Kasumi-1 (cell line): ENCODE measurements at regions not wholly inside any gene's neighbourhood (a gene's known extent, or its start where the extent isn't known, plus 50 kb on each side); places are given as distances from the start of the nearest gene placed in this dataset.

Experiments
- DNase-seq, 2 experiments: peaks; one replicate each; lab custom pipeline; 2025; lab: John Stamatoyannopoulos, UW

DNA sequence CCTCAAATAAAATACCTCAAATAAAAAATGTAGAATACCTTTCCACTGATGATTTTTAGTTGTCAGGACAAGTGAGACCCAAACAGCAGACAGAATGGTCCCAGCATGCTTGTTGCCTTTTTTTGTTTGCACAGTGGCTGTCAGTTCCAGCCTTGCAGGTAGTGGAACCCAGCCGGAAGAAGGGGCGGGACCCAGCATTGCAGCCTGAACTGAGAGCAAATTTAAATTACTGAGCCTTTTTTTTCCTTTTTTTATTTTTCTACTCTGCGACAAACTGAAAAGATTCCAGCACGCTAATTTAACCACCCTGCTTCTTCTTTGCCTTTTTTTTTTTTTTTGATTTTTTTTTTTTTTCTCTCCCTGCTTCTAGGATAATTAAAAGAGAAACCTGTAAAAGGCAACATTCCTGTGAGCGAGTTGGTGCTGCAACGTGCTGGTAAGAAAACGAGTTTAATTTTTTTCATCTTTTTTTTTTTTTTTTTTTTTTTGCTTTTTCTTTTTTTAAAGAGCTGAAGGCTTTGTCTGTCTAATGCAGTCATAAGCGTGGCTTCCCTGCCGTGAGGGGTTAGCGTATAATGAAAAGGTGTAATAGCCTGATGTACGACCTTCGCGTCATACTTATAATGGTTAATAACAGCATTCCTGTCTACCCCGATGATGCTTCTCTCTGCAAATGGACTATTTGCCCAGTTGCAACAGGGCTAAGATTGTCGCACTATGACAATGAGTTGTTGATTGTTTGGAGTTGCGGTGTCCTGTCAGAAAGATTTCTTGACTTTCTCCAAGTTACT is 555.3 kb upstream of the CELF2 start:
- DNase-seq: no peak

DNA sequence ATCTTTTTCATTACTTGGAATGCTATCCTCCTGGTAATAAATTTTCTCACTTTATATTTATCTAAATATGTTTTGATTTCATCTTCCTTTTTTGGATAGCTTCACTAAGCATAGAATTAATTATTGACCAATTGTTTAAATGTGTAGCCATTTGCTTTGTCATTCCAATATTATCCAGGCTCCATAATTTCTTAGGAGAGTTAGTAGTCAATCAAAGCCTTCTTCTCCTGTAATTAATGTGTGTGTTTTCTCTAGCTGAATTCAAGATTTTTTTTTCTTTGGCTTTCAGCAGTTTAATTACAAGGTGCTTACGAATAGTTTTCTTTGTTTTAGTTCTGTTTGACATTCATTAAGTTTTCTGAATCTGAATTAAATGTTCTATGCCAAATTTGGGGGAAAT is 545.9 kb upstream of the CELF2 start:
- no peak for DNase-seq

GRCh38 chr10:10475812-10476211 is 541.9 kb upstream of the CELF2 start:
- no peak for DNase-seq

GRCh38 chr10:10477844-10478243 is 539.8 kb upstream of the CELF2 start:
- DNase-seq: no peak

DNA sequence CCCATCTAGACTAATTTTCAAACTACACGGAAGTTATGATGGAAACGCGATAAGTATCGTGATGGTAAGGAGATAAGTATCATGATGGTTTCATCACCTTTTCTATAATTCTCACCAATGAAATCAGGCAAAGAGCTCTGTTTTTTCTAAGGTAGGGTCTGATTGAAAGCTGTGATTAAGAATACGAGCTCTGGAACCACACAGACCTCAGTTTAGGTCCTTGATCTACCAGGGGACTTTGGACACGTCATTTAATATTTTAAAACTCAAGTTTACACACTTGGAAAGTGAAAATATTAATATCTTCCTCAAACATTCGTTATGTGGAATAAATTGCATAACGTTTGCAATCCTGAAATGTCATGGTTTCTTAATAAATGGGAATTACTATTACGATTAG is 538.2 kb upstream of the CELF2 start:
- no peak for DNase-seq

GRCh38 chr10:10482613-10483012 is 535.1 kb upstream of the CELF2 start:
- no peak for DNase-seq

DNA sequence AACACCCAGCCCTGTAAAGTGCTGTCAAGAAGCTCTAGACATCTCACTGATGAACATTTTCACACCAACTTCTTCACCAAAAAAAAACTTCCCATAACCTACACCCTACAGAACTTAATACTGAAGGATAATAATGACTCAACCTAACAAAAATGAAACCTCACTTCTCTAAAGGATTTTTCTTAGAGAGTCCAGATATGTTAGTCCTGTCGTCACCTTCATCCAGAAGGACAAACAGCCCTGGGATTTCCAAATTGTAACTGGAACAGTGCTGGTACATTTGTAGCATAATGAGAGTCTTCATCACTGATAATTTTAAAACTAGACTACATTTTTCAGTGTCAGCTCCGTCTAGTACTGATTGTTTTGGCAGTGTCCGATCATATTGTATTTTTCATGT is 528.6 kb upstream of the CELF2 start:
- no peak for DNase-seq

DNA sequence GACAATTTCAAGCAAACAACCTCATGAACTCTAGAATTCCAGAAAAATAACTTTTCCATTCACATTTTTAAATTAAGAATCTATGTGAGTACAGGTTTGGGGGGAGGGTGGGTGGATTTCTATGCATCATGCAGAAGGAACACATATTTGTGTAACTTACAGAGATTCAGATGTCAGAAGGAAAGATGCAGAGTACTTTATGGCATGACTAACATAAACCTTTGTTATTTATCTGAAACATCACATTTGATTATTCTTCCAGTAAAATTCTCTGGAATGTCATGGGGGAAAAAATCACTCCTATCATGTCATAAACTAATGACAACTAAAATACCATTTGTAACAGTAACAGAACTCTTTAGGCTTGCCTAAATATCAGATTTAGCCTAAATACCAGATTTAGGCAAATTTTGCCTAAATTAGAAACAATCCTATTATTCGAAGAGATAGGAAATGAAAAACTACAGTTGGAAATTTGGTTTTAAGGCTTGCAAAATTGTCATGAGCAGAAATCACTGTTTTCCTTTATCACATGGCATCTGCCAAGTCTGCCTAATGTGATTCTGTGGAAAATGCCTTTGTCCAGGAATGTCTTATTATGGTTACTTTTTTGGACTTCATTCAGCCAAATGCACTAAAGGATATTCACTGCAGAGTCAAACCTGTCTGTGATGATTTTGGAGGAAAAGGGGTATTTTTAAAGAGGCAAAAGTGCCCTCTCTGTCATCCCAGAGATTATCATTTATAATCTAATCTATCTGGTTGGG is 527.7 kb upstream of the CELF2 start:
- DNase-seq: no peak

- DNase-seq: no peak
Observed at GRCh38 chr10:10490581-10490980, 527.1 kb upstream of the CELF2 start.

GRCh38 chr10:10492420-10492819 is 525.3 kb upstream of the CELF2 start:
- no peak for DNase-seq

- DNase-seq: no peak
Observed at GRCh38 chr10:10493833-10494232, 523.8 kb upstream of the CELF2 start.

DNA sequence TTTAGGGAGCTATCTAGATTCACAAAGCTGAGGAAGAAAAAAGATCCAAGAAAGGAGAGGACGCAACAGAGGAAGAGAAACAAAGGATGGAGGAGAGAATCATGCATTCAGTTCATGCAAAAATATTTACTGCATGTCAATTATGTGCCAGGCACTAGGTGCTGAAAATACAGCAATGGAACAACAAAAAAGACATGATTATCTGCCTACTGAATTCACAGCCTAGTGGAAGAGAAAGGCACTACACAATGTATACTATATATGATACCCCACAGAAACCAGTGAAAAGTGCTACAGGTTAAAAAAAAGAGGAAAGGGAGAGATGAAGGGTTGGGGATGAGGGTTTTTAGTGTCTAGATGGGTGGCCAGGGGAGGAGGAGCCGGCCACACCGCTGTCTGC is 520.4 kb upstream of the CELF2 start:
- DNase-seq: no peak

DNA sequence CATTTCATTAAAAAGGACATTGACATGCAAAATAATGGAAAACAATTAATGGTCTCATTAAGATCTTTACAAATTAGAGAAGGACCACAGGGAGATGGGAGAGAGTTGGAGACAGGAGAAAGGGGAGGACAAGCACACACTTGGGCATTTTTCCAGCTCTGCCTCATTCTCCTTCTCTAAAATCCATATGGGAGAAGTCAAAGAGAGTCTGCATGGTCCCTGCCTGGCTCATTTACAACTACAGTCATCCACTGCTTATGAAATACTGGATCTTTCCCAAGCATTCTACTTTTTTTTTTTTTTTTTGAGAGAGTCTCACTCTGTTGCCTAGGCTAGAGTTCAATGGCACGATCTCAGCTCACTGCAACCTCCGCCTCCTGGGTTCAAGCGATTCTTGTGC is 518.9 kb upstream of the CELF2 start:
- no peak for DNase-seq

GRCh38 chr10:10499839-10500238 is 517.8 kb upstream of the CELF2 start:
- peak; percentile 58 to 63 for DNase-seq

DNA sequence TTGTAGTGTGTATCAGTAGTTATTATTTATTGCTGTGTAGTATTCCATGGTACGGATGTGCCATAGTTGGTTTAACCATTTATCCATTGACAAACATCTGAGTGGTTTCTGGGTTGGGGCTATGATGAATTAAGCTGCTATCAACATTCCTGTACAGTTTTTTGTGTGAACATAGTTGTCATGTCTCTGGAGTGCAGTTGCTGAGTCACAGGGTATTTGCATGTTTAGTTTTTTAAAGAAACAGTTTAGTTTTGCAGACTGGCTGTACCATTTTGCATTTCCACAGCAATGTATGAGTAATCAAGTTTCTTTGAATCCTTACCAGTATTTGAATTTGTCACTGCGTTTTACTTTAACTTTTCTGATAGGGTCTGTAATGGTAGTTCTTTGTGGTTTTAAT is 516.7 kb upstream of the CELF2 start:
- DNase-seq: no peak

- no peak for DNase-seq
Observed at GRCh38 chr10:10503772-10504171, 513.9 kb upstream of the CELF2 start.

DNA sequence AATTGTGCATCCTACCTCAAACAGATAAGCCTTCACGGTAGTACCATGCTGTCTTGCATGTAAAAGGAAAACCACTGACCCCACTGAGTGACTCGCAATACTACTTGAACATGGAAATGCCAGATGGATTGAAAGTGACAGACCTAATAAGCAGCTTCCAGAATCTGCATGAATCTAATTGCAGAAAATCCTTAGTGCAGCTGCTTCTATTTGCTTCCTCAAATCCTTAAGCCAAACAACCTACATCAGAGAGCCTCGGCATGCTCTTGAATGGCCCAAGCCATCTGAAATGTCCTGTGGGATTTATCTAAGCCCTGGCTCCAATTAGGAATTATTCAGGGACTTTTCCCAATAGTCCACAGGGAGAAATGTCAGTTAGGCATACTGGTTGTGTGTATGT is 509.5 kb upstream of the CELF2 start:
- no peak for DNase-seq

DNA sequence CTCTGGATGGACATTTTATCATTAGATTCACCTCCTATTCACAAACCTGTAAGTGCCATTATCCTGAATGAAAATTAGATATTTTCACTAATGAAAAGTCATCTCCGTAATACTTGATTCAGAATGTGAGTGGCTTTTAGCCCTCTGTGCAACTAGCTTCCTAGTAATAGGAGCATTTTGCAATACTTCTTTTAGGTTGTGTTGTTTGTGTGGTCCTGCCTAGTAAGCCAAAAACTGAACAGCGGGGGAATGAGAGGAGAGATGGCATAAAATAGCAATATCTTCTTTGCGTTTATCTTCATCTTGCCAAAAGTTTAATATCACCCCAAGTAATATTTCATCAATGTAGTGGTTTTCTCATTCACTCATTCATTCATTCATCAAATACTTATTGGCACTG is 507.5 kb upstream of the CELF2 start:
- DNase-seq: no peak

DNA sequence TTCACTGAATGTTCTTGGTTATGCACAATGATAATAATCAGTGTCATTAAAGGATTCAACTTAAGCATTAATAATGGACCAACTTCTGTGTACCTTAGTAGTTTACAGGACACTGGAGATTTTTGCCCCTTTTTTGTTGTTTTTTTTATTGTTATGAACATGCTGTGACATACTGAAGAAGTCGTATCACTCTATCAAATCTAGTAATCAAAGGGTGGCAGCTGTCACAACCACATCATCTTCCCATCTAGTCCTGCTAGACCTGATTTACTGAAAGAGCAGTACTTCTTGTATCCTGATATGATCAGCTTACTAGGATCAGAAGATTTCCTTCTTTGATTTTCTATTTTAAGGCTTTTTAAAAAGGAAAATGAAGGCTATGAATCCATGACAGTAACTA is 504.6 kb upstream of the CELF2 start:
- DNase-seq: no peak

GRCh38 chr10:10513898-10514297 is 503.8 kb upstream of the CELF2 start:
- no peak for DNase-seq

- DNase-seq: no peak
Observed at GRCh38 chr10:10514797-10515196, 502.9 kb upstream of the CELF2 start.

GRCh38 chr10:10515479-10516204 is 502.0 kb upstream of the CELF2 start:
- DNase-seq: no peak
